GM12875 (cell line): ENCODE measurements at regions not wholly inside any gene's neighbourhood (a gene's known extent, or its start where the extent isn't known, plus 50 kb on each side); places are given as distances from the start of the nearest gene placed in this dataset.

ENCODE experiments used
- H3K4me3 ChIP-seq: one replicate; pipeline ENCODE4 v1.5.1; 2011; ENCODE audit warnings: low read depth, low read length, control low read depth
- TF ChIP-seq, protein P1 (sequence below): IDR thresholded peaks from 2 replicates; pipeline ENCODE4 v1.5.1; 2011; ENCODE audit warnings: low read depth, mild to moderate bottlenecking, control low read depth, inconsistent platforms, low read length, moderate library complexity, borderline replicate concordance; ENCODE audit not compliant: insufficient read depth

DNA sequence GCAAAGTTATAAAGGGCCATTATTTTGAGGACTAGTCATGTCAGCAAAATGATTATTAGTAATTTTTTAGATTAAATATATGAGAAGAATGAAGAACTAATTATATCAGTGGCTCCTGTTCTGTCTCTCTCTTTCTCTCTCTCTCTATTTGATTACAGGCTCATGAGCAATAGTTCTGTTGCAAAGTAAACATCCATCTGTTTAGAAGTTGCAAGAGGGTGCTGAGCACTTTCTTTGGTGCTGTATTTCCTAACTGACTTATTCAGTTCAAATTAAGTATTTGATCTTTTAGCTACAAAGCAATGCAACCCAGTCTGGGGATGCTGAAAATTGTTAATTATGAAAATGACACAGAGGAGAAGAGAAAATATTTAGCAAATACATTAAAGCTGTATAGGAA is 408.1 kb upstream of the UBE2E3 start:
- TF ChIP-seq, protein P1, sequence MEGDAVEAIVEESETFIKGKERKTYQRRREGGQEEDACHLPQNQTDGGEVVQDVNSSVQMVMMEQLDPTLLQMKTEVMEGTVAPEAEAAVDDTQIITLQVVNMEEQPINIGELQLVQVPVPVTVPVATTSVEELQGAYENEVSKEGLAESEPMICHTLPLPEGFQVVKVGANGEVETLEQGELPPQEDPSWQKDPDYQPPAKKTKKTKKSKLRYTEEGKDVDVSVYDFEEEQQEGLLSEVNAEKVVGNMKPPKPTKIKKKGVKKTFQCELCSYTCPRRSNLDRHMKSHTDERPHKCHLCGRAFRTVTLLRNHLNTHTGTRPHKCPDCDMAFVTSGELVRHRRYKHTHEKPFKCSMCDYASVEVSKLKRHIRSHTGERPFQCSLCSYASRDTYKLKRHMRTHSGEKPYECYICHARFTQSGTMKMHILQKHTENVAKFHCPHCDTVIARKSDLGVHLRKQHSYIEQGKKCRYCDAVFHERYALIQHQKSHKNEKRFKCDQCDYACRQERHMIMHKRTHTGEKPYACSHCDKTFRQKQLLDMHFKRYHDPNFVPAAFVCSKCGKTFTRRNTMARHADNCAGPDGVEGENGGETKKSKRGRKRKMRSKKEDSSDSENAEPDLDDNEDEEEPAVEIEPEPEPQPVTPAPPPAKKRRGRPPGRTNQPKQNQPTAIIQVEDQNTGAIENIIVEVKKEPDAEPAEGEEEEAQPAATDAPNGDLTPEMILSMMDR, result no peak
- no peak overlapping the region for H3K4me3 ChIP-seq

DNA sequence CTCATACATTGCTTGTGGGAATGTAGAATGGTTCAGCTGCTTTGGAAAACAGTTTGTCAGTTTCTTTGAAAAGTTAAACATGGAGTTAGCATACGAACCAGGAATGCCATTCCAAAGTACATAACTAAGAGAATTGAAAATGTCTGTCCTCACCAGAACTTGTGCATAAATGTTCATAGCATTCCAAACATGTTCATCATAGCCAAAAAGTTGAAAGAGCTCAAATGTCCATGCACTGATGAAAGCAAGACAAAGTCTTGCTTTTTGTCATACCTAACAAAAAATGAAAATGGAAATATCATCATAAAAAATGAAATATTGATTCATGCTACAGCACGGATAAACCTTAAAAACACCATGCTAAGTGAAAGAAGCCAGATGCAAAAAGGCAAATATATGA is 408.8 kb upstream of the UBE2E3 start:
- TF ChIP-seq, protein P1, result no peak
- H3K4me3 ChIP-seq, result no peak overlapping the region

DNA sequence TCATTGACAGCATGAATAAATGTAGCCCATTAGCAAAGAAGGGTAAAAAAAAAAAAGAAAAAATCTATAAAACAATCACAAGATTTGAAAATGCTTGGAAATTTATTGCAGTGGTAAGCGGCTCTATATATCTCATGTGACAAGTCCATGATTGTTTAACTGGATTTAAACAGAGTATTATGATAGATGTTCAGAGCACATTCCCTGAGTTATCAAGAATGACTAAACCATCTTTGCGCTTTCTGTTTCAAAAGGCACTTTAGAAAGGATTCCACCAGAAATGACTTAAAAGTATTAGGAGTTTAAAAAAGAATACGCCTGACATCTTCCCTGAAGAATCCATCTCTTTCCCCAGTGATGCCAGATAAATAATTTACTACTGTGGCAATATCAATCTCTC is 409.5 kb upstream of the UBE2E3 start:
- no peak overlapping the region for H3K4me3 ChIP-seq
- TF ChIP-seq, protein P1, result no peak

DNA sequence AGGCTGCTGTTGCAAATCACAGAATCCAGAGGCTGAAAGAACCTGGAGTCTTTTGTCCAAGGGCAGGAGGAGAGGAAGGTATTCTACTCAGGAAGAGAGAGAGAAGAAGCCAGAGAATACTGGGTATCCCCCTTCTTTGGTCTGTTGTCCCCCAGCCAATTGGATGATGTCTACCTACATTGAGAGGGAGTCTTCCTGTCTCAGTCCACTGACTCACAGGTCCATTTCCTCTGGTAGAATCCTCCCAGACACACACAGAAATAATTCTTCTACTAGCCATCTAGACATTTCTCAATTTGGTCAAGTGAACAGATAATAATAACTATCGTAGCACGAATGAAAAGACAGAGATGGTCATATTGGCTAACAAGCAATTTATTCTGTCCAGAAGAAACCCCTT is 416.4 kb upstream of the UBE2E3 start:
- TF ChIP-seq, protein P1, result no peak

DNA sequence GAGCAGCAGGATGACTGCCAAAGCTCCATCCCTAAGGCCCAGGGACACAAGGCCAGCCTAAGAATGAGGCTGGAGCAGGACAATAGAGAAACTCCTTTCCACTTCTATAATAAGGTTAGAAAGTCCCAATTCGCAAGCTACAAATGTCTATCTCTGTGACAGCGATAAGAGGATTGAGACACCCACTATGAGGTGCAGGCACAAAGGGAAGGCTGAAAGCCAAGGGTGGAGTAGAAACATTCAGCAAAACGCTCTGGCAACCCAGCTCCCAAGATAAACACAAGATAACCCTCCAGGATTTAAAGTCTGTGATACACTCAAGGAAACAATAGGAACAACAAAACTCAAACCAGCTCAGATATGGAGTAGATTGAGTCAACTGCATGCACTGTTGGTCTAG is 418.0 kb upstream of the UBE2E3 start:
- TF ChIP-seq, protein P1, result no peak
- H3K4me3 ChIP-seq, result no peak overlapping the region

More for the DNA sequence above, 416.4 kb upstream of the UBE2E3 start:
- H3K4me3 ChIP-seq, result no peak overlapping the region

DNA sequence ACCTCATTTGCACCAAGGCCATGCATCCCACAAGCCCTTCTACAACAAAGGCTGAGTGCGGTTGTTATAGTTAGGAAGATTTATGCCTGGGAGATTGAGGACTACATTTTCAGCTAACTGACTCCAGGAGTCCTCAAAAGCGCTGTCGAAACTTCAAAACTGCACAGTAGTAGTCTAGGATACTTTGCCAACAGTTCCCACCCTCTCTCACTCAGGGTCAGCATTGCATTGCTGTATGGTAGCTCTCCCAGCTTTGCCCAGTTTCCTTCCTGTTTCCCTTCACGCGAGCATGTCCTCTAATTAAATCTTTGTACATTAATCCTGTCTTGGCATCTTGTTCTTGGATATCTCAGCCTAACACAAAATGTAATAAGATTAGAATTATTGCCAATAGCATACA is 420.6 kb upstream of the UBE2E3 start:
- no peak overlapping the region for H3K4me3 ChIP-seq
- TF ChIP-seq, protein P1, result no peak

DNA sequence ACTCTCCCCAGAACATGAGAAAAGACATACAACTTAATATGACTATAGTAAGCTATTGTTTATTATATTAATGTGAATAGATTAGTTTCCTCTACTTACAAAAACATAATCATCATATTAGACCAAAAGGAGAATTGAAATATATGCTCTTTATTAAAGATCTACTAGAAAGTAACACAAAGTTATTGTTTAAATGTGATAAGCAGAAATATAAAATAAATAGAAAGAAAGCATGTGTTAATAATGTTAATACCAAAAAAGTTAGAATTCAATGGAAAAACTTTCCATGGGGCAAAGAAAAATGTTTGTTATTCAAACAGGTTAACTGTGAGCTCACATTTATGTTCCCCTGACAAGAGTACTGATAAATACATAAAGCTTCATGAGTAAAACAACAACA is 421.4 kb upstream of the UBE2E3 start:
- TF ChIP-seq, protein P1, result no peak
- no peak overlapping the region for H3K4me3 ChIP-seq
